ENCODE measurements at regions not wholly inside any gene's neighbourhood (a gene's known extent, or its start where the extent isn't known, plus 50 kb on each side); places are given as distances from the start of the nearest gene placed in this dataset.

GRCh38 chr1:95778217-95778616 lies 544.2 kb downstream of the RWDD3 start:
- H2BK15ac ChIP-seq (ENCODE audit: low read length), result no peak overlapping the region
- whole genome bisulfite sequencing, 2 experiments (ENCODE audit: extremely low coverage in 1 of 2, insufficient coverage in 1 of 2, insufficient read length in 1 of 2, insufficient replicate concordance in 2 of 2, low coverage in 1 of 2, low lambda C conversion rate in 2 of 2, missing lambda C conversion rate in 1 of 2), result 83% methylated on average over 2 of the region's 2 CpGs; no CpG with 5 or more reads in 1 of the 2 experiments
- no peak overlapping the region for H3K23ac ChIP-seq (ENCODE audit: insufficient read length)
- no peak overlapping the region for H2BK5ac ChIP-seq (ENCODE audit: low read depth, low read length)
- no peaks in the 10 kb centered on the region for H3K36me3 ChIP-seq (ENCODE audit: control insufficient read depth in 2 of 4, insufficient read depth in 4 of 4, low read length in 3 of 4)
- no peak overlapping the region for H3K14ac ChIP-seq (ENCODE audit: insufficient read length)
- H4K8ac ChIP-seq (ENCODE audit: extremely low read depth, insufficient read depth, low read length), result no peak overlapping the region
- POLR2A ChIA-PET (ENCODE audit: partially characterized antibody), result no interaction called here
- H3K79me1 ChIP-seq (ENCODE audit: low read depth, low read length), result no peaks in the 10 kb centered on the region
- no peak overlapping the region for H3K9ac ChIP-seq (replicated peaks in 1 of 4; ENCODE audit: extremely low read depth in 1 of 4, low read depth in 3 of 4, low read length in 3 of 4)
- H3K9me3 ChIP-seq (ENCODE audit: insufficient read depth in 2 of 2, low read depth in 1 of 2, low read length in 1 of 2), result no peaks in the 10 kb centered on the region
- H3K27ac ChIP-seq (ENCODE audit: low read depth, low read length), result no peak overlapping the region
- H4K20me1 ChIP-seq (replicated peaks in 1 of 2; ENCODE audit: control insufficient read depth in 1 of 2, insufficient read depth in 2 of 2, low read length in 2 of 2), result no peaks in the 10 kb centered on the region
- no peak overlapping the region for H4K91ac ChIP-seq (replicated peaks; ENCODE audit: insufficient read length, low read length)
- H3K18ac ChIP-seq (ENCODE audit: extremely low read depth, low read length), result no peak overlapping the region
- no peak overlapping the region for H2AFZ ChIP-seq (ENCODE audit: low read length)
- H2BK20ac ChIP-seq (ENCODE audit: low read length), result no peak overlapping the region
- H3K56ac ChIP-seq (replicated peaks; ENCODE audit: insufficient read length, low read depth, low read length), result no peak overlapping the region
- H3K79me2 ChIP-seq (ENCODE audit: control insufficient read depth in 1 of 2, insufficient read depth in 2 of 2, low read length in 2 of 2), result no peaks in the 10 kb centered on the region
- no peak for DNase-seq (ENCODE audit: low read depth in 1 of 2, low spot score in 2 of 2)
- H3K23me2 ChIP-seq (ENCODE audit: low read depth, low read length), result no peaks in the 10 kb centered on the region
- no peak overlapping the region for H3K4me3 ChIP-seq (ENCODE audit: extremely low read depth in 1 of 4, insufficient read depth in 2 of 4, low read depth in 3 of 4, low read length in 4 of 4)
- no peak overlapping the region for H2BK120ac ChIP-seq (replicated peaks; ENCODE audit: low read depth, low read length)
- no peak overlapping the region for H2BK12ac ChIP-seq (ENCODE audit: low read depth, low read length)
- FAIRE-seq, result no peak
- H3K4me2 ChIP-seq (ENCODE audit: insufficient read depth in 1 of 2, low read depth in 2 of 2, low read length in 2 of 2), result no peak overlapping the region
- H3K27me3 ChIP-seq (replicated peaks in 1 of 4; ENCODE audit: control insufficient read depth in 3 of 4, extremely low read depth in 1 of 4, insufficient read depth in 3 of 4, low read length in 3 of 4), result peaks cover 0 to 1% (median 0%) of the 10 kb centered on the region in 4 experiments; a peak in 1 of 7 replicates
- no peaks in the 10 kb centered on the region for H3K4me1 ChIP-seq (replicated peaks in 1 of 4; ENCODE audit: control insufficient read depth in 3 of 4, insufficient read depth in 4 of 4, low read length in 3 of 4)
- CTCF ChIA-PET (ENCODE audit: partially characterized antibody), result no interaction called here
- H3K4ac ChIP-seq (replicated peaks; ENCODE audit: insufficient read length, low read depth, low read length), result no peak overlapping the region
- no peak overlapping the region for H4K5ac ChIP-seq (ENCODE audit: insufficient read length, low read depth, low read length)
- H2AK5ac ChIP-seq (ENCODE audit: low read depth, low read length), result no peak overlapping the region
- TF ChIP-seq RNF2 (IDR thresholded peaks at IDR 0.05; ENCODE audit: borderline replicate concordance, low read depth, low read length, missing control alignments, poor library complexity, severe bottlenecking), result no peak
- TF ChIP-seq CHD2 (IDR thresholded peaks at IDR 0.05; ENCODE audit: low read length), result no peak
- TF ChIP-seq BRCA1 (IDR thresholded peaks at IDR 0.05; ENCODE audit: low read depth, low read length), result no peak
- no peak for TF ChIP-seq SUZ12 (IDR thresholded peaks at IDR 0.05; ENCODE audit: low read length)
- no peak for TF ChIP-seq CTCF (IDR thresholded peaks at IDR 0.05; ENCODE audit: control extremely low read depth in 1 of 3, insufficient read depth in 1 of 3, low read depth in 1 of 3, low read length in 3 of 3)
- TF ChIP-seq TAF7 (optimal IDR thresholded peaks at IDR 0.05; ENCODE audit: borderline replicate concordance, low read depth, low read length), result no peak
- TF ChIP-seq SAP30 (IDR thresholded peaks at IDR 0.05; ENCODE audit: insufficient read depth, insufficient replicate concordance, low read length), result no peak
- TF ChIP-seq FOSL1 (IDR thresholded peaks at IDR 0.05; ENCODE audit: insufficient read depth, low read depth, low read length), result no peak
- TF ChIP-seq BCL11A (IDR thresholded peaks at IDR 0.05; ENCODE audit: low read depth in 2 of 2, low read length in 2 of 2), result no peak
- no peak for TF ChIP-seq RBBP5 (IDR thresholded peaks at IDR 0.05; ENCODE audit: borderline replicate concordance, low read depth, low read length)
- no peak for TF ChIP-seq NANOG (IDR thresholded peaks at IDR 0.05; ENCODE audit: insufficient read depth, low read depth, low read length, poor library complexity, severe bottlenecking)
- no peak for TF ChIP-seq SIX5 (IDR thresholded peaks at IDR 0.05; ENCODE audit: low read depth, low read length)

Data from H1 (cell line).